Parathyroid adenoma (tissue), 2 donors: ENCODE measurements at regions not wholly inside any gene's neighbourhood (a gene's known extent, or its start where the extent isn't known, plus 50 kb on each side); places are given as distances from the start of the nearest gene placed in this dataset.

Experiments used
- H2AFZ ChIP-seq: fragments of 300-600 bp; sonication (generic); one replicate; pipeline ENCODE4 v1.7.0; 2017; ENCODE audit warnings: antibody characterized with exemption, mild to moderate bottlenecking
- H3K27ac ChIP-seq: fragments of 300-600 bp; sonication (generic); one replicate; pipeline ENCODE4 v1.7.0; 2017
- H3K27me3 ChIP-seq: fragments of 300-600 bp; sonication (generic); one replicate; pipeline ENCODE4 v1.7.0; 2017; ENCODE audit warnings: low read length; ENCODE audit not compliant: control insufficient read depth, insufficient read depth
- H3K36me3 ChIP-seq: fragments of 300-600 bp; sonication (generic); one replicate; pipeline ENCODE4 v1.7.0; 2017; ENCODE audit warnings: low read length; ENCODE audit not compliant: control insufficient read depth, insufficient read depth
- H3K4me1 ChIP-seq: fragments of 300-600 bp; sonication (generic); one replicate; pipeline ENCODE4 v1.7.0; 2017; ENCODE audit warnings: control low read depth
- H3K4me2 ChIP-seq: fragments of 300-600 bp; sonication (generic); one replicate; pipeline ENCODE4 v1.7.0; 2017; ENCODE audit warnings: low read length
- H3K4me3 ChIP-seq: fragments of 300-600 bp; sonication (generic); one replicate; pipeline ENCODE4 v1.7.0; 2017; ENCODE audit warnings: low read depth, low read length
- H3K79me2 ChIP-seq: fragments of 300-600 bp; sonication (generic); one replicate; pipeline ENCODE4 v1.7.0; 2017; ENCODE audit warnings: control low read depth
- H3K9ac ChIP-seq: fragments of 300-600 bp; sonication (generic); one replicate; pipeline ENCODE4 v1.7.0; 2017; ENCODE audit warnings: mild to moderate bottlenecking
- H3K9me3 ChIP-seq: fragments of 300-600 bp; sonication (generic); one replicate; pipeline ENCODE4 v1.7.0; 2017; ENCODE audit warnings: low read length; ENCODE audit not compliant: control insufficient read depth
- TF ChIP-seq, protein P1 (sequence below): fragments of 300-600 bp; sonication (generic); IDR thresholded peaks from one replicate; pipeline ENCODE4 v1.7.0; 2017; ENCODE audit warnings: antibody characterized with exemption, mild to moderate bottlenecking
- donor health status: primary hyperparathyroidism.

DNA sequence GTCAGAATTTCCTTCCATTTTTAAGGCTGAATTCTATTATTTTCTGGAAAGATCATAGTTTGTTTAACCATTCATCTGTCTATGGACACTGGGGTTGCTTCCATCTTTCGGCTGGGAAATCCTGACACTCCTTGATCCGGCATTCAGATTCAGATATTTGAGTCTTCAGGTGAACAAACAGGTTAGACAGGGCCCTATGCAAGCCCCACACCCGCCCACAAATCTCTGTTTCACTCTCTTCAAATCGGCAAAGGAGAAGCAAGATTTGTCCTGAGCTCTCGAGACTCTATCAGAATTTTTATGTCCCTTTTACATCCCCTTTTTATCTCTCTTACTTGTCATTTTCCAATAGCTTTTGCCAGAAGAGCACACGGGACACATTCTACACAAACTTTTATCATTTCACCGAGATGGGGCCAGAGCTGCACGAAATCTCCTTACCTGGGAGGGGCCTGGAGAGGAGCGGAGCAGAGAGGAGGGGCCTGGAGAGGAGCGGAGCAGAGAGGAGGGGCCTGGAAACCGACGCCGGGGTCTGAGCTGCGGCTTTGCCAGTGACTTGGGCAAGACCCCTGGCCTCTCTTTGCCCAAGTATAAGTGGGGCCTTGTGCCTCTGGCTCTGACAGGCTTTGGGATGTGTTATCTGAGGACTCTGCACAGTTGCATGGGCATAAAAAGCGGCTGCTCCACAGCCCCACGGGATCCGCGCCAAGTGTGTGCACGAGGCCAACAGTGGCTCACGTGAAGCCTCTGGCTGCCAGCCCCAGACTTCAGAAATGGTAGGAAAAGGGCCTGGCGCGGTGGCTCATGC is 54.3 kb upstream of the RBFOX3 start:
- peak overlapping the region; percentile 73 for H3K27ac ChIP-seq
- H3K9ac ChIP-seq = peak overlapping the region; percentile 28
- peak overlapping the region; percentile 50 for H3K4me3 ChIP-seq

DNA sequence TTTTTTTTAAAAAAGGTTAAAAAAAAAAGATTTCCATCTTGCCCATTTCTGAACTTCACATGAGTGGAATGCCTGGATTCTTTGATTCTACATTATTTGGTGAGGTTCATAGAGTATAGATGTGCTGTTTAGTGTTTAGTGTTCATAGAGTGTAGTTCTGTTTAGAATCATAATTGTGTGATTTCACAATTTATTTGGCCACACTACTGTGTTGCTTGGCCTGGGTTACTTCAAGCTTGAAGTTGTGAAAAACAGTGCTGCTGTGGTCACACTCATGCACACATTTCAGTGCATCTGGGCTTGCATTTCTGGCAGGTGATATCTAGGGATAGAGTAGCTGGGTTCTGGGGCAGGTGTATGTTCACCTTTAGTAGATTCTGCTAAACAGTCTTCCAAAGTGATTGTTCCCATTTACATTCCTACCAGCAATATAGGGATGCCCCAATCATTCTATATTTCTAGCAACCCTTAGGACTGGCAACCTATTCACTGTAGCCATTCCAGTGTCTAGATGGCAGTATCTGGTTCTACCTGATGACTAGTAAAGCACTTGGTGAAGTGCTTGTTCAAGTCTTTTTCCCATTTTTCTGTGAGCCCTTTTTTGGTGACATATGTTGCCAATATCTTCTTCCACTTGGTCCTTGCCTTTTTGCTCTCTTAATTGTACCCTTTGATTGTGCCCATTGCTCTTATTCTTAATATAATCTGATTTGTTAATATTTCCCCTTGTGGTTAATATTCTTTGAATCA is 50.6 kb upstream of the RBFOX3 start:
- H3K4me2 ChIP-seq = no peak overlapping the region
- no peaks in the 10 kb centered on the region for H3K9me3 ChIP-seq
- H3K79me2 ChIP-seq = no peaks in the 10 kb centered on the region
- no peak overlapping the region for H3K27ac ChIP-seq
- H3K9ac ChIP-seq = no peak overlapping the region
- H3K36me3 ChIP-seq = no peaks in the 10 kb centered on the region
- H3K4me1 ChIP-seq = peaks cover 10% of the 10 kb centered on the region
- no peak overlapping the region for H3K4me3 ChIP-seq
- TF ChIP-seq, protein P1, sequence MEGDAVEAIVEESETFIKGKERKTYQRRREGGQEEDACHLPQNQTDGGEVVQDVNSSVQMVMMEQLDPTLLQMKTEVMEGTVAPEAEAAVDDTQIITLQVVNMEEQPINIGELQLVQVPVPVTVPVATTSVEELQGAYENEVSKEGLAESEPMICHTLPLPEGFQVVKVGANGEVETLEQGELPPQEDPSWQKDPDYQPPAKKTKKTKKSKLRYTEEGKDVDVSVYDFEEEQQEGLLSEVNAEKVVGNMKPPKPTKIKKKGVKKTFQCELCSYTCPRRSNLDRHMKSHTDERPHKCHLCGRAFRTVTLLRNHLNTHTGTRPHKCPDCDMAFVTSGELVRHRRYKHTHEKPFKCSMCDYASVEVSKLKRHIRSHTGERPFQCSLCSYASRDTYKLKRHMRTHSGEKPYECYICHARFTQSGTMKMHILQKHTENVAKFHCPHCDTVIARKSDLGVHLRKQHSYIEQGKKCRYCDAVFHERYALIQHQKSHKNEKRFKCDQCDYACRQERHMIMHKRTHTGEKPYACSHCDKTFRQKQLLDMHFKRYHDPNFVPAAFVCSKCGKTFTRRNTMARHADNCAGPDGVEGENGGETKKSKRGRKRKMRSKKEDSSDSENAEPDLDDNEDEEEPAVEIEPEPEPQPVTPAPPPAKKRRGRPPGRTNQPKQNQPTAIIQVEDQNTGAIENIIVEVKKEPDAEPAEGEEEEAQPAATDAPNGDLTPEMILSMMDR = no peak
- no peak overlapping the region for H2AFZ ChIP-seq
- H3K27me3 ChIP-seq = no peaks in the 10 kb centered on the region

More for the DNA sequence above, 54.3 kb upstream of the RBFOX3 start:
- TF ChIP-seq, protein P1 = no peak
- H3K4me2 ChIP-seq = peak overlapping the region; percentile 61
- no peaks in the 10 kb centered on the region for H3K9me3 ChIP-seq
- H3K79me2 ChIP-seq = no peaks in the 10 kb centered on the region
- H3K36me3 ChIP-seq = no peaks in the 10 kb centered on the region
- H3K4me1 ChIP-seq = peaks cover 10% of the 10 kb centered on the region
- no peaks in the 10 kb centered on the region for H3K27me3 ChIP-seq
- H2AFZ ChIP-seq = peak overlapping the region; percentile 91
